SU-DHL-6 (cell line): ENCODE measurements at regions not wholly inside any gene's neighbourhood (a gene's known extent, or its start where the extent isn't known, plus 50 kb on each side); places are given as distances from the start of the nearest gene placed in this dataset.

Source experiments
- H2AFZ ChIP-seq: fragments of 200-600 bp; sonication (generic); 2 replicates; pipeline ENCODE4 v1.6.1; 2014; ENCODE audit warnings: low read depth, mild to moderate bottlenecking, moderate library complexity, mixed read lengths, antibody characterized with exemption, low read length; ENCODE audit not compliant: severe bottlenecking
- H3F3A ChIP-seq: fragments of 200-600 bp; shearing (Covaris generic); 2 replicates; pipeline ENCODE4 v1.6.0; 2016; ENCODE audit warnings: antibody characterized with exemption, mild to moderate bottlenecking; ENCODE audit not compliant: insufficient read depth
- H3K27ac ChIP-seq: fragments of 200-600 bp; sonication (generic); 2 replicates; pipeline ENCODE4 v1.5.1; 2016; ENCODE audit warnings: low read depth, mild to moderate bottlenecking, low read length, moderate library complexity, mixed read lengths
- H3K27me3 ChIP-seq: fragments of 200-600 bp; sonication (generic), shearing (Covaris generic); 2 replicates; pipeline ENCODE4 v1.6.0; 2014; ENCODE audit warnings: mild to moderate bottlenecking, low read length
- H3K36me3 ChIP-seq: fragments of 200-600 bp; sonication (generic); 2 replicates; pipeline ENCODE4 v1.6.1; 2014; ENCODE audit warnings: mild to moderate bottlenecking, low read length, mixed read lengths
- H3K4me2 ChIP-seq: fragments of 300-600, 200-600 bp; shearing (Covaris generic), sonication (generic); 2 replicates; pipeline ENCODE4 v1.6.0; 2014; ENCODE audit warnings: low read length, low read depth, mild to moderate bottlenecking; ENCODE audit not compliant: poor library complexity, severe bottlenecking
- H3K4me3 ChIP-seq: fragments of 200-600 bp; sonication (generic); 2 replicates; pipeline ENCODE4 v1.5.1; 2014; ENCODE audit warnings: antibody characterized with exemption, low read length, mild to moderate bottlenecking, mixed read lengths; ENCODE audit not compliant: insufficient read depth, poor library complexity, severe bottlenecking
- H3K79me2 ChIP-seq: fragments of 200-600 bp; sonication (generic); 2 replicates; pipeline ENCODE4 v1.6.1; 2014; ENCODE audit warnings: mild to moderate bottlenecking, low read length, moderate library complexity; ENCODE audit not compliant: insufficient read depth
- H3K9ac ChIP-seq: fragments of 200-600 bp; sonication (generic); 2 replicates; pipeline ENCODE4 v1.7.0; 2014; ENCODE audit warnings: mild to moderate bottlenecking, low read length
- H3K9me2 ChIP-seq: fragments of 200-600 bp; sonication (generic); replicated peaks from 2 replicates; pipeline ENCODE4 v1.6.1; 2014; ENCODE audit warnings: low read length; ENCODE audit not compliant: insufficient read depth
- H3K9me3 ChIP-seq: fragments of 200-600 bp; sonication (generic); 2 replicates; pipeline ENCODE4 v1.6.1; 2014; ENCODE audit warnings: low read length, mixed read lengths; ENCODE audit not compliant: insufficient read depth
- H4K20me1 ChIP-seq: fragments of 200-600 bp; sonication (generic); 2 replicates; pipeline ENCODE4 v1.6.1; 2014; ENCODE audit warnings: low read depth, mild to moderate bottlenecking, antibody characterized with exemption, low read length, moderate library complexity, mixed read lengths
- CTCF ChIP-seq: fragments of 200-600 bp; sonication (generic); IDR thresholded peaks from one replicate; pipeline ENCODE4 v1.5.1; 2017; ENCODE audit warnings: antibody characterized with exemption, mild to moderate bottlenecking, low read length, moderate library complexity; ENCODE audit not compliant: insufficient read depth, poor library complexity, severe bottlenecking
- EZH2phosphoT487 ChIP-seq: fragments of 200-600 bp; sonication (generic), shearing (Covaris generic); conservative IDR thresholded peaks from 2 replicates; pipeline ENCODE4 v1.6.1; 2018; ENCODE audit warnings: mild to moderate bottlenecking, antibody characterized with exemption, low read length, moderate library complexity, mixed read lengths

DNA sequence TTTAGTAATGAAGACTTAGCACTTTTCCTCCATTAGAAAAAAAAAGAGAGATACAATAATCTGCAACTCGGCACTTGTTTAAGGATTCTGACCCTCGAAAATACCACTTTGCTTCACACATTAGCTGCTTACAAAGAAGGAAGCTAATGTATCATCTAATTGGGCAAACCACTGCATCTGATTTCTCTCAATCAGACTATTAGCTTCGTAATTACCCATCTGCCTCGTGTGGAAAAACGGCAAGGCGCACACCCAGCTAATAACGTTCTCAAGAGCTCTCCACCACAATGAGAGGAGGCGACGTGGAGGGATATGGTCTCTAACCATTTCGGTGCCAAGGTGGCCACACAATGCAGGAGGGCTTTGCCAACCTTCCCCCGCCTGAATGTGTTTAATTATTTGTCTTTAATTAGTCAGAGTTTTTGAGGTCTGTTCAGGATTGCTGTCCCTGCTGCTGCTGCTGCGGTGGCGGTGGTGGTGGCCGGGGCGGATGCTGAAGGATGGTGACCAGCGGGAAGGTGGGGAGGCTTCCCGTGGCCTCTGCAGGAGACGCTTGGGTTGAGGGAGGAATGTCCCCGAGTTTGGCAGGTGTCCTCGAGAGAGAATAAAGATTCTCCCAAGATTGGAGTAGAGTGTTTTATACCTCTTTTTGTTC is 374.5 kb downstream of the RPS6KC1 start:
- no peaks in the 10 kb centered on the region for H3K9me2 ChIP-seq
- no peaks in the 10 kb centered on the region for H4K20me1 ChIP-seq
- H3F3A ChIP-seq: no peaks in the 10 kb centered on the region
- H3K4me2 ChIP-seq: no peak overlapping the region
- H3K36me3 ChIP-seq: no peaks in the 10 kb centered on the region
- H3K27ac ChIP-seq: no peak overlapping the region
- H3K4me3 ChIP-seq: no peak overlapping the region
- TF ChIP-seq CTCF: no peak
- no peak for TF ChIP-seq EZH2phosphoT487
- H3K27me3 ChIP-seq: no peaks in the 10 kb centered on the region
- H2AFZ ChIP-seq: no peak overlapping the region
- no peaks in the 10 kb centered on the region for H3K79me2 ChIP-seq
- H3K9ac ChIP-seq: no peak overlapping the region
- H3K9me3 ChIP-seq: no peaks in the 10 kb centered on the region

- Histone ChIP-seq H3K9me3 (no peaks in the 10 kb centered on the region), H3K79me2 (no peaks in the 10 kb centered on the region), H3K9ac (no peak overlapping the region), H3K4me3 (no peak overlapping the region), H4K20me1 (no peaks in the 10 kb centered on the region), H3F3A (no peaks in the 10 kb centered on the region), H2AFZ (no peak overlapping the region), H3K9me2 (no peaks in the 10 kb centered on the region), H3K4me2 (no peak overlapping the region), H3K27me3 (no peaks in the 10 kb centered on the region), H3K36me3 (no peaks in the 10 kb centered on the region), H3K27ac (no peak overlapping the region)
- TF ChIP-seq EZH2phosphoT487 (no peak), CTCF (no peak)
Measured at GRCh38 chr1:213429642-213430041, 378.6 kb downstream of the RPS6KC1 start.

GRCh38 chr1:213435715-213436114 is 384.7 kb downstream of the RPS6KC1 start:
- Histone ChIP-seq H2AFZ (no peak overlapping the region), H3K9me2 (no peaks in the 10 kb centered on the region), H4K20me1 (no peaks in the 10 kb centered on the region; the same call in 1 of the 2 replicates), H3K79me2 (no peaks in the 10 kb centered on the region), H3K9ac (no peak overlapping the region), H3K27me3 (no peaks in the 10 kb centered on the region), H3K4me3 (no peak overlapping the region), H3K4me2 (no peak overlapping the region), H3K36me3 (no peaks in the 10 kb centered on the region), H3K9me3 (no peaks in the 10 kb centered on the region), H3F3A (no peaks in the 10 kb centered on the region), H3K27ac (no peak overlapping the region)
- TF ChIP-seq EZH2phosphoT487 (no peak), CTCF (no peak)
